ENCODE measurements at regions not wholly inside any gene's neighbourhood (a gene's known extent, or its start where the extent isn't known, plus 50 kb on each side); places are given as distances from the start of the nearest gene placed in this dataset.

DNA sequence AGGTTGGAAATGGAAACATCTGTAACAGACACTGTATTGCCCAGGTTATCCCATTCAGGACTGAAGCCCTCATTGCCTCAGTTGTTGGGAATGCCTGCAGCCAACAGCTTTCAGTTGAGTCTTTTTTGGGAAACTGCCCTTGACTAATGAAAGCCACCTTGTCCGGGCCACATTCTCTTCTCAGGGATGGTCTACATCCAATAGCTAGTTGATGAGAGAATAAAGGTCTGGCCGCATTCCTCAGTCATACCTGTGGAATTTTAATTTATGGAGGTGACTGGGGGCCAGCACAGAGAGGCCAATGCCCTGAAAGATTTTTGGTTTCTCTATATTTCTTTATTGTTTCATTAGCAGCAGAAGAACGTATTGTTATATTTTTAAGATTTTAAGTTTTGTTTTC, 147.6 kb upstream of the MSX1 start:
- ChIA-PET CTCF (interaction anchor here (1.3 kb wide), 1 partner anchor 15 kb away, joined by 3 read pairs; no protein-coding TSS in a partner anchor), POLR2A (no interaction called here)
- no peaks in the 10 kb centered on the region for H3K4me1 ChIP-seq (ENCODE audit: control insufficient read depth, insufficient read depth, low read length)
- no peaks in the 10 kb centered on the region for H3K36me3 ChIP-seq (ENCODE audit: control insufficient read depth in 2 of 2, insufficient read depth in 1 of 2, low read length in 2 of 2)
- H3K4me3 ChIP-seq (ENCODE audit: low read depth, low read length) = no peak overlapping the region
- no peak overlapping the region for H3K27ac ChIP-seq (ENCODE audit: extremely low read depth, low read depth, low read length)
- no peaks in the 10 kb centered on the region for H3K9me3 ChIP-seq (ENCODE audit: control insufficient read depth, insufficient read depth, low read depth, low read length)
- no peak for TF ChIP-seq ZNF121 (tag by site-specific recombination; IDR thresholded peaks at IDR 0.05)
- TF ChIP-seq ZNF16 (tag by site-specific recombination; IDR thresholded peaks at IDR 0.05; ENCODE audit: low read depth) = no peak

DNA sequence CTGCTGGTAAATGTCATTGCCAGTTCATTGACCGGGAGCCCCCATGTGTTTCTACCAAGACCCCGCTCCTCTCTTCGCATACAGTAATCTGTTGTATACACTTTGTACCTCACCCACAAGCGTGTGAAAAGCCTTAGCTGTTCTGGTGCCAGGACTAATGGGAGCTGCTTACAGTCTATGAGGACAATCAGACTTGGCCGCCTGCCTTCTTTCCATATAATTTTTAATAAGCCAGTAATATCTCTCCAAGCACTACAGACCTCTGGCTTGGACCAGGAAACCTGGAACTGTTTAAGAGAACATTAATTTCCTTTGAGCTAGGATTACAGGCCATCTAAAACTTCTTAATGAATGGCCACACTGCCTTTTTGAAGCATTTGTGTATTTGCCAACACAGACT, 149.7 kb upstream of the MSX1 start:
- TF ChIP-seq ZNF76 (tag by site-specific recombination; IDR thresholded peaks at IDR 0.05; ENCODE audit: borderline replicate concordance, low read depth) (no peak), MYNN (tag by site-specific recombination; IDR thresholded peaks at IDR 0.05; ENCODE audit: borderline replicate concordance) (no peak), SALL2 (tag by site-specific recombination; IDR thresholded peaks at IDR 0.05; ENCODE audit: borderline replicate concordance) (no peak), FEZF1 (tag by site-specific recombination; IDR thresholded peaks at IDR 0.05) (no peak), ZNF560 (tag by site-specific recombination; IDR thresholded peaks at IDR 0.05; ENCODE audit: borderline replicate concordance) (no peak), ZNF133 (tag by site-specific recombination; IDR thresholded peaks at IDR 0.05) (no peak), ZNF776 (tag by site-specific recombination; IDR thresholded peaks at IDR 0.05; ENCODE audit: borderline replicate concordance) (no peak), ZNF202 (tag by site-specific recombination; IDR thresholded peaks at IDR 0.05; ENCODE audit: borderline replicate concordance) (no peak), GLI2 (tag by site-specific recombination; IDR thresholded peaks at IDR 0.05; ENCODE audit: borderline replicate concordance, low read depth) (no peak), ZNF148 (tag by site-specific recombination; IDR thresholded peaks at IDR 0.05; ENCODE audit: borderline replicate concordance) (no peak), ZNF280D (tag by site-specific recombination; IDR thresholded peaks at IDR 0.05) (no peak), ZNF449 (tag by site-specific recombination; IDR thresholded peaks at IDR 0.05) (no peak), OSR2 (tag by site-specific recombination; IDR thresholded peaks at IDR 0.05) (no peak), ZNF571 (tag by site-specific recombination; IDR thresholded peaks at IDR 0.05) (no peak), ZBTB8A (tag by site-specific recombination; IDR thresholded peaks at IDR 0.05) (no peak), ZNF211 (tag by site-specific recombination; IDR thresholded peaks at IDR 0.05; ENCODE audit: low read depth) (no peak)
- TF ChIP-seq, protein P1, sequence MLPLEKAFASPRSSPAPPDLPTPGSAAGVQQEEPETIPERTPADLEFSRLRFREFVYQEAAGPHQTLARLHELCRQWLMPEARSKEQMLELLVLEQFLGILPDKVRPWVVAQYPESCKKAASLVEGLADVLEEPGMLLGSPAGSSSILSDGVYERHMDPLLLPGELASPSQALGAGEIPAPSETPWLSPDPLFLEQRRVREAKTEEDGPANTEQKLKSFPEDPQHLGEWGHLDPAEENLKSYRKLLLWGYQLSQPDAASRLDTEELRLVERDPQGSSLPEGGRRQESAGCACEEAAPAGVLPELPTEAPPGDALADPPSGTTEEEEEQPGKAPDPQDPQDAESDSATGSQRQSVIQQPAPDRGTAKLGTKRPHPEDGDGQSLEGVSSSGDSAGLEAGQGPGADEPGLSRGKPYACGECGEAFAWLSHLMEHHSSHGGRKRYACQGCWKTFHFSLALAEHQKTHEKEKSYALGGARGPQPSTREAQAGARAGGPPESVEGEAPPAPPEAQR (tag by site-specific recombination; IDR thresholded peaks at IDR 0.05) = no peak
- TF ChIP-seq, protein P2, sequence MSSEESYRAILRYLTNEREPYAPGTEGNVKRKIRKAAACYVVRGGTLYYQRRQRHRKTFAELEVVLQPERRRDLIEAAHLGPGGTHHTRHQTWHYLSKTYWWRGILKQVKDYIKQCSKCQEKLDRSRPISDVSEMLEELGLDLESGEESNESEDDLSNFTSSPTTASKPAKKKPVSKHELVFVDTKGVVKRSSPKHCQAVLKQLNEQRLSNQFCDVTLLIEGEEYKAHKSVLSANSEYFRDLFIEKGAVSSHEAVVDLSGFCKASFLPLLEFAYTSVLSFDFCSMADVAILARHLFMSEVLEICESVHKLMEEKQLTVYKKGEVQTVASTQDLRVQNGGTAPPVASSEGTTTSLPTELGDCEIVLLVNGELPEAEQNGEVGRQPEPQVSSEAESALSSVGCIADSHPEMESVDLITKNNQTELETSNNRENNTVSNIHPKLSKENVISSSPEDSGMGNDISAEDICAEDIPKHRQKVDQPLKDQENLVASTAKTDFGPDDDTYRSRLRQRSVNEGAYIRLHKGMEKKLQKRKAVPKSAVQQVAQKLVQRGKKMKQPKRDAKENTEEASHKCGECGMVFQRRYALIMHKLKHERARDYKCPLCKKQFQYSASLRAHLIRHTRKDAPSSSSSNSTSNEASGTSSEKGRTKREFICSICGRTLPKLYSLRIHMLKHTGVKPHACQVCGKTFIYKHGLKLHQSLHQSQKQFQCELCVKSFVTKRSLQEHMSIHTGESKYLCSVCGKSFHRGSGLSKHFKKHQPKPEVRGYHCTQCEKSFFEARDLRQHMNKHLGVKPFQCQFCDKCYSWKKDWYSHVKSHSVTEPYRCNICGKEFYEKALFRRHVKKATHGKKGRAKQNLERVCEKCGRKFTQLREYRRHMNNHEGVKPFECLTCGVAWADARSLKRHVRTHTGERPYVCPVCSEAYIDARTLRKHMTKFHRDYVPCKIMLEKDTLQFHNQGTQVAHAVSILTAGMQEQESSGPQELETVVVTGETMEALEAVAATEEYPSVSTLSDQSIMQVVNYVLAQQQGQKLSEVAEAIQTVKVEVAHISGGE (tag by site-specific recombination; conservative IDR thresholded peaks at IDR 0.05; ENCODE audit: low read depth) = no peak
- ChIA-PET CTCF (no interaction called here), POLR2A (no interaction called here)
- Histone ChIP-seq H3K36me3 (ENCODE audit: control insufficient read depth in 2 of 2, insufficient read depth in 1 of 2, low read length in 2 of 2) (no peaks in the 10 kb centered on the region), H3K4me3 (ENCODE audit: low read depth, low read length) (no peak overlapping the region), H3K9me3 (ENCODE audit: control insufficient read depth, insufficient read depth, low read depth, low read length) (no peaks in the 10 kb centered on the region), H3K4me1 (ENCODE audit: control insufficient read depth, insufficient read depth, low read length) (no peaks in the 10 kb centered on the region), H3K27ac (ENCODE audit: extremely low read depth, low read depth, low read length) (no peak overlapping the region)

All from HEK293 (cell line).